ENCODE measurements at regions not wholly inside any gene's neighbourhood (a gene's known extent, or its start where the extent isn't known, plus 50 kb on each side); places are given as distances from the start of the nearest gene placed in this dataset.

- TF ChIP-seq CTCF (IDR thresholded peaks at IDR 0.05; ENCODE audit: insufficient read depth, low read length) (no peak), POLR2AphosphoS5 (IDR thresholded peaks at IDR 0.05; ENCODE audit: low read depth) (no peak), GABPA (IDR thresholded peaks at IDR 0.05; ENCODE audit: low read depth) (no peak), SPI1 (IDR thresholded peaks at IDR 0.05; ENCODE audit: borderline replicate concordance, low read depth) (no peak), REST (IDR thresholded peaks at IDR 0.05; ENCODE audit: insufficient replicate concordance, low read depth) (no peak)
These were observed 483.8 kb upstream of the CDH4 start for GRCh38 chr20:60768216-60768615.

Measured in HL-60 (cell line).